ENCODE measurements at regions not wholly inside any gene's neighbourhood (a gene's known extent, or its start where the extent isn't known, plus 50 kb on each side); places are given as distances from the start of the nearest gene placed in this dataset.
"Not testable (repeated sequence)": the region's sequence is repeated elsewhere in the genome, so short reads cannot be mapped to it uniquely, and the experiment has no call there.

DNA sequence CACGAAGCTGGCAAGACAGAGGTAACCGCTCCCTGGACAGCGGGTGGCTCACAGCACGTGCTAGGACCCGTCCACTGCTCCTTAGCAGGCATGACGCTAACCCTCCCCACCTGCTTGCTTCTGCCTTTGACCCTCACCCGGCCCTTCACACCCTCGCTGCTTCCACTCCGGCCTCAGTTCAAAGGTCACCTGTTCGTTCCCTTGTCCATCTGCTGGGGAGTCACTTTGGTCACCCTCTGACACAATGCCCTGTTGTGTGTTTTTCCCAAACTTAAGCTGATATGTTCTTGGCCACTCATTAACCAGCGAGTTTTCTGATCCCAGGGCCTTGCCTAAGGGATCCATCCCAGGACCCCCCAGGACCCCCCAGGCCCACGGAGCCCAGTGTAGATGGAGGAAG lies 4061.6 kb upstream of the TPTE start:
- not testable (repeated sequence) for TF ChIP-seq POLR2A (IDR thresholded peaks at IDR 0.05)
- TF ChIP-seq, protein P1, sequence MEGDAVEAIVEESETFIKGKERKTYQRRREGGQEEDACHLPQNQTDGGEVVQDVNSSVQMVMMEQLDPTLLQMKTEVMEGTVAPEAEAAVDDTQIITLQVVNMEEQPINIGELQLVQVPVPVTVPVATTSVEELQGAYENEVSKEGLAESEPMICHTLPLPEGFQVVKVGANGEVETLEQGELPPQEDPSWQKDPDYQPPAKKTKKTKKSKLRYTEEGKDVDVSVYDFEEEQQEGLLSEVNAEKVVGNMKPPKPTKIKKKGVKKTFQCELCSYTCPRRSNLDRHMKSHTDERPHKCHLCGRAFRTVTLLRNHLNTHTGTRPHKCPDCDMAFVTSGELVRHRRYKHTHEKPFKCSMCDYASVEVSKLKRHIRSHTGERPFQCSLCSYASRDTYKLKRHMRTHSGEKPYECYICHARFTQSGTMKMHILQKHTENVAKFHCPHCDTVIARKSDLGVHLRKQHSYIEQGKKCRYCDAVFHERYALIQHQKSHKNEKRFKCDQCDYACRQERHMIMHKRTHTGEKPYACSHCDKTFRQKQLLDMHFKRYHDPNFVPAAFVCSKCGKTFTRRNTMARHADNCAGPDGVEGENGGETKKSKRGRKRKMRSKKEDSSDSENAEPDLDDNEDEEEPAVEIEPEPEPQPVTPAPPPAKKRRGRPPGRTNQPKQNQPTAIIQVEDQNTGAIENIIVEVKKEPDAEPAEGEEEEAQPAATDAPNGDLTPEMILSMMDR (IDR thresholded peaks at IDR 0.05), result not testable (repeated sequence)
